Coronary artery (tissue), 2 donors: ENCODE measurements at regions not wholly inside any gene's neighbourhood (a gene's known extent, or its start where the extent isn't known, plus 50 kb on each side); places are given as distances from the start of the nearest gene placed in this dataset.
"Not testable (repeated sequence)": the region's sequence is repeated elsewhere in the genome, so short reads cannot be mapped to it uniquely, and the experiment has no call there.

Experiments
- DNase-seq: peaks from one replicate; pipeline ENCODE4 v3.0.0-alpha.2; 2017; ENCODE audit warnings: low spot score
- H3K27ac ChIP-seq, 2 donors: fragments of 200-600 bp; sonication (generic); one replicate each; pipeline ENCODE4 v1.5.1; 2016 to 2019
- H3K4me3 ChIP-seq: fragments of 200-600 bp; sonication (generic); 2 replicates; pipeline ENCODE4 v1.5.1; 2016; ENCODE audit warnings: mild to moderate bottlenecking, moderate library complexity
- CTCF ChIP-seq: fragments of 200-600 bp; sonication (generic); IDR thresholded peaks from one replicate; pipeline ENCODE4 v1.5.1; 2019; ENCODE audit warnings: antibody characterized with exemption

GRCh38 chr2:239801404-239802184 lies 223.5 kb downstream of the NDUFA10 start:
- DNase-seq = peak; percentile 31
- Histone ChIP-seq H3K4me3 (no peak overlapping the region), H3K27ac (no peak overlapping the region)
- no peak for TF ChIP-seq CTCF

- no peak overlapping the region for H3K27ac ChIP-seq
- no peak overlapping the region for H3K4me3 ChIP-seq
- DNase-seq = peak; percentile 45
- TF ChIP-seq CTCF = no peak
These were observed 224.3 kb downstream of the NDUFA10 start for GRCh38 chr2:239800785-239801386.

- Histone ChIP-seq H3K4me3 (no peak overlapping the region), H3K27ac (no peak overlapping the region)
- no peak for TF ChIP-seq CTCF
- DNase-seq = no peak
These were observed 227.8 kb downstream of the NDUFA10 start for GRCh38 chr2:239797316-239797715.

- not testable (repeated sequence) for H3K4me3 ChIP-seq, DNase-seq, H3K27ac ChIP-seq
These were observed 229.4 kb downstream of the NDUFA10 start for GRCh38 chr2:239795761-239796160.

- Histone ChIP-seq H3K4me3 (no peak overlapping the region), H3K27ac (no peak overlapping the region)
- no peak for TF ChIP-seq CTCF
- DNase-seq = peak; percentile 31
These were observed 231.3 kb downstream of the NDUFA10 start for GRCh38 chr2:239793836-239794235.

GRCh38 chr2:239793086-239793485 lies 232.1 kb downstream of the NDUFA10 start:
- Histone ChIP-seq H3K27ac (no peak overlapping the region), H3K4me3 (no peak overlapping the region)
- DNase-seq = no peak
- TF ChIP-seq CTCF = no peak

- H3K4me3 ChIP-seq = no peak overlapping the region
- DNase-seq = peak; percentile 59
- TF ChIP-seq CTCF = no peak
- H3K27ac ChIP-seq = no peak overlapping the region
These were observed 232.6 kb downstream of the NDUFA10 start for GRCh38 chr2:239792405-239793084.
